NCI-H1417 (cell line): ENCODE measurements at regions not wholly inside any gene's neighbourhood (a gene's known extent, or its start where the extent isn't known, plus 50 kb on each side); places are given as distances from the start of the nearest gene placed in this dataset.

Experiments
- DNase-seq, 3 experiments: peaks; one replicate each; lab custom pipeline; 2025; lab: John Stamatoyannopoulos, UW

DNA sequence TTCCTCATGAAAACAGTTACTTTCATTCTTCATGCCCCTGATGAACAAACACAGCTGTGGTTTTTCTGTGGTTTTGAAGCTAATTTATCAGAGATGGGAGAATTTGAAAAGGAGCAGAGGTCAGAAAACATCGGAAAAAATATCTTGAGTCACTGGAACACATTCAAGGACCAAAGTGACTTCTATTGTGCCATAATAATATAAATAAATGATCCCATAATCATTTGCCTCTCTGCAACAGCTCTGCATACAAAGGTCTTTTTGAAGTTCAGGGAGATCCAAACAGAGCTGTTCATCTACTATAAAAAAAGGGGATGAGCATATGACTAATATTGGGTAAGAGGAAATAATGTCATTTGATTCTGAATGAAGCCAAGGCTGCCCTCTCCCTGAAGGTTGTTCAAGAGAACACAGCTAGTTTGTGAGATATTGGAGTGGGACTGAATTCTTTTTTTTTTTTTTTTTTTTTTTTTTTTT, 201.3 kb upstream of the GALNT5 start:
- DNase-seq = no peak

DNA sequence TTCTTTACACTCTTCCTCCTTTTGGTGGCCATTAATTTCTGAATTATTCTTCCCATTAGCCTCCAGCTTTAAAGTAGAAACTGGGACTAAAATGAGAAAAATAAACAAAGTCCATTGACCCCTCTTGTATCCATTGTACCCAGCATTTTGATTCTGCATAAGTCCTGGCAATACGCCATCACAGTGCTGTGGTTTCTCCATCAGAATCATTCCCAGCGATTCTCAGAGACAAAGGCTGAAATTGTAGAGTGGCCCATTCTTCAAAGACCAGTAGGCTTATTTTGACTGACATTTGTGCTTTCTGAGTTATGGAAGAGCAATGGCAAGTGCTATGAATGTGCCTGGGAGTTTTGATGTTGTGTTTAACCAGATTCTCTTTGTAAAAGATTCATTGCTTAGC, 199.3 kb upstream of the GALNT5 start:
- DNase-seq = no peak

DNA sequence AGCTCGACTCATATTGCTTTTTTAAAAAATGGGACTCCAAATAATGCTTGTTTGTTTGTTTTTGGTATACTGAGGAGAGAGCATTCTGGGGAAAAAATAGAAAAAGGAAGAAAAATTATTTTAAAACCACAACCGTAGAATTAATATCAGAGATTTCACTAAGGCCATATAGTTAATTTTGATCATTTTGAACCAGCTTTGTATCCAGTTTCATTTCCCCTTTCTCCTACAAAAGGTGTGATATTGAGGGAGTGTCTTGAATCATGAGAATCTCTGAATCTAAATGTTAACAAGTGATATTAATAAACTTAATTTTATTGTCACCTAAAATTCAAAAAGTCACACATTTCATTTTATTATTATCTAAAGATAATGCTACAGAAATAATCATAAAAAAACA, 198.5 kb upstream of the GALNT5 start:
- DNase-seq = no peak

DNA sequence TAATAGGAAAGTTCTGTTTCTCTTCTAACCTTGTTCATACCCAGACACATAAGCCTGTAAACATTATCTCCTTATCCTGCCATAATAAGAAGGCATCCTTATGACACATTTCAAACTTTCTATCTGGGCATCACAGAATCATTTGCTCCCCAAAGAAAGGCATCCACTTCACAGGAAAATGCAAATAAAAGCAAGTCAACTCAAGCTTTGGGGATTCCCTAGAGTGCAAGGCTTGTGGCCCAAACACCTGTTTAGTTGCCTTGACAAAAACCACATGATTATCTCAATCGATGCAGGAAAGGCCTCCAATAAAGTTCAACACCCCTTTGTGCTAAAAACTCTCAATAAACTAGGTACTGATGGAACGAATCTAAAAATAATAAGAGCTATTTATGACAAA, 195.7 kb upstream of the GALNT5 start:
- DNase-seq = no peak

DNA sequence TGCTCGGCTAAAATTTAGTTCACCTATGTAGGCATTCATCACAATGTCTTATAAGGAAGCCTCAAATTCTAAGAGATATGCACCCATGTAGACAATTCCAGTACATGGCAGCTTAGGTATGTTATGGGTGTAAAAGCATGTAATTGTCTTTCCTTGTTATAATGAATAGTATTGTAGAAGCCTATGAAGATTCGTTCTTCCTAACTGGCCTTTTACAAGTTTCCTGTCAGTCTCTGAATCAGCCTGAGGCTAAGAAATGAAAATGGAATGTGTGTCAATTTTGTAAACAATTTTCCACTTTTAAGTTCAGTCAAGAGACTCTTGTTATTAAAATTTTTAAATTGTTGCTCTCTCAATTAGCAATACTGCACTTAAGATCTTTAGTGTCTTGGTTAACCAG, 189.9 kb upstream of the GALNT5 start:
- no peak for DNase-seq

DNA sequence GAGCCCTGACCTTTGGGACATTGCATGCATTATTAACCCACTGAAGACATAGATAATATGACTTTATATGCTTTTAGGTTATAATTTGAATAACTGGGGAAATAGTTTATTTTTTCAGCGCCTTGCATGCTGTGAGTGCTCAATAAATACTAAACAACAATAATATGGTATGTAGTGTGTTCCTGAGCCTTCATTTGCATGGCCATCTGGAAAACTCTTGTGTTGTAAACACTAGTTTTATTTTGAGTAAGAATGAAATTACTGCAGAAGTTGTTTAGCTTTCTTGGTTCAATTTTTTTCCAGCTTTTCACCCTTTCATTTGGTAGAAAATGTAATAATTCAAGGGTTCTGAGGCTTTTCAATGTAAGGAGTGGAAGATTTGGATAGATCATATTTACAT, 189.3 kb upstream of the GALNT5 start:
- no peak for DNase-seq

DNA sequence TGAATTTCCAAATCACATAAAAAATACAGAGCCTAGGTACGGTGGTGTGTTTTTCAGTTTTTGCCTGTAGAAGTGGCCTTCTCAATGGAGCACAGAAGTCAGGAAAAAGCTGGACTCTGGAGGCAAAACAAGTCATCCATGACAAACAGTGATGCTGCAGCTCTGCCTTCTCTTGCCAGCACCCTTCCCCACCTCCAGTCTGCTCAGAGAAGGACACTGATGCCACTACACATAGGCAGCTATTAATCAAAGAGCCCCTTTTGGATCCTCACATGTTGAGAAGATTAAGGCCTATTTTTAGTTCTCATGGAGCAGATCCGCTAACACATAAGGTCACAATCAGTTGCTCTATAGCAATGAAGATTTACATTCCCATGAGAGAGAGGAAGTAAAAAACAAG, 181.6 kb upstream of the GALNT5 start:
- no peak for DNase-seq

DNA sequence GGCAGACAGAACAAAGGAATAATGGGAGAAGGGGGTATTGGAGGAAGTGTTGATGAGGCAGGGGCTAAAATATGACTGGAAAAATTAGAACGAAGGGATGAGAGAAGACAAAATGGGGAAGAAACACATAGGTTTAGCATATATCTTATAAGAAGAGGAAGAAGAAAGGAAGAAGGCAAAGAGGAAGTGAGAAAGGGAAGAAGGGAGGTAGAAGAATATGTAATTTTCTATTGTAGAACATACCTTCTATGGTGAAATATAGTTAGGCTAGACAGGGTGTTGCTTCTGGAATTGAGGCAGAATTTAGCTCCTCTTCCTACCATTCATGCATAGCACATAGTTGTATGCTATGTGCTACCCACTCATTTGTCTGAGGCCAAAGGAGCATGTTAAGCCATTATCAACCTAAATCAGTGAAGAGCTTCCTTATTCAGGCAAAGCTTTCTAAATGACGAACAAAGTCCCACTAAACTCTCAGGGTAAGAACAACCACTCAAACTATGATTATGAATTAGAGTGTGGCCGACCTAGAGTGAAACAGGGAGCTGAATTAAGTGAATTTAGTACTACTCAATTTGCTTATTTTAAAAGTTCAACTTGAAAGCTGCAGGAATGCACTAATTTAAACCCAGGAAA, 180.9 kb upstream of the GALNT5 start:
- no peak for DNase-seq

DNA sequence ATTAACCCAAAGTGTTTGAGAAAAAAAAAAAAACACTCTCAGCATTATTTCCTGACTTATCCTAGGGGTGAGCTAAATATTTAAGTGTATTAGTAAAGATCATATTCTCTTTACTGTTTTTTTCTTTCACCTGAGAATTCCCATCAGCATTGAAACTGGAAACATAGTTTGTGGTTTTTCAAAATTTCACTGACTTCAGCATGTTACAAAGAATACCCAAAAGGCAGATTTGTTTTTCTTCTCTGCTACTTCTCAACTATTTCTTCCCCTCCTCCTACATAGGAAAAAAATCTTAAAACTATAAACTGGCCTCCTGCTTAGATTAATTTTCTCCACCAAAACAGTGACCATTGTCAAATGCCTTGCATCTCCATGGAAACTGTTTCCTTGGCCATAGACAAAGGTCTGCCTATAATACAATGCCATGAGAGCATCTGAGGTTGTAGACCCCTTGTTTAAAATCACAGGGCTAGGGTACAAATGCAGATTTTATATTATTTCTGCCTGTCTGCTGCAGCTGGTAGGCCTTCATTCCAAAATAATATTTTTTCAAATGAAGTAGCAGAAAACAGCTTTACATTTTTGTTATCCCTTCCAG, 179.7 kb upstream of the GALNT5 start:
- DNase-seq = peak in 1 of 3 experiments; percentile 1

DNA sequence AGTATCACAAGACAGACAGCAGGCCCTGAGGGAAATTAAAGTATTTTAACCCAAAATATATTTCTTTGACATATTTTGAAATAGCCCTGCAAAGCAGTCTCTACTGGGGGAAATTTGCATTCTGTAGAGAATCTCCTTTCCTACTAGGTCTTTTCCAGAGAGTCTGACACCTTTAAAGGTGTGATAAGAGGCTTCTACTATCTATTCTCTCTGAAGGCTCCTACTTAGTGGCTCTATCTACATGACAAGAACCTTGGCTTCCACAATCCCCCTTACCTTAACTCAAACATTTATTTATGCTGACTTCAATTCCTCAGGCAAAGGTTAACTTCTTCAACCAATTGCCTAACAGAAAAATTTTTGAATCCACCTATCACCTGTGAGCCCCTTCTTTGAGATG, 174.6 kb upstream of the GALNT5 start:
- no peak for DNase-seq

DNA sequence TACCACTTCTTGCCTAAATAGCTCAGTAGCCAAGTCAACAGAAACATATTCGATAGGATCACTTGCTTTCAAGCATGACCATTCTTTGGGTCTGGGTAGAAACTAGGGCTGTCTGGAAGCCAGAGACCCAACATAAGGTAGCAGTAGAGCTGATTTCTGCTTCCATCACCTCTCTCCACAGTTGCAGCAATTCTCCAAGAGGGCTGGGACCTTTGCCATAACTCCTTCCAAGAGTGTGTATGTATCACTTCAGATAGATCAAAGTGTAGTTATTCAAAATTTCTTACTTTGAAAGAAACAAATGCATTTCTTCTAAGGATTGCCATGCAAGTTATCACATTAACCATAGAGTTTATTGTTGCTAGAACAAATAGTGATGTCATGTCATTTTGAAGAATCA, 172.0 kb upstream of the GALNT5 start:
- DNase-seq = no peak

DNA sequence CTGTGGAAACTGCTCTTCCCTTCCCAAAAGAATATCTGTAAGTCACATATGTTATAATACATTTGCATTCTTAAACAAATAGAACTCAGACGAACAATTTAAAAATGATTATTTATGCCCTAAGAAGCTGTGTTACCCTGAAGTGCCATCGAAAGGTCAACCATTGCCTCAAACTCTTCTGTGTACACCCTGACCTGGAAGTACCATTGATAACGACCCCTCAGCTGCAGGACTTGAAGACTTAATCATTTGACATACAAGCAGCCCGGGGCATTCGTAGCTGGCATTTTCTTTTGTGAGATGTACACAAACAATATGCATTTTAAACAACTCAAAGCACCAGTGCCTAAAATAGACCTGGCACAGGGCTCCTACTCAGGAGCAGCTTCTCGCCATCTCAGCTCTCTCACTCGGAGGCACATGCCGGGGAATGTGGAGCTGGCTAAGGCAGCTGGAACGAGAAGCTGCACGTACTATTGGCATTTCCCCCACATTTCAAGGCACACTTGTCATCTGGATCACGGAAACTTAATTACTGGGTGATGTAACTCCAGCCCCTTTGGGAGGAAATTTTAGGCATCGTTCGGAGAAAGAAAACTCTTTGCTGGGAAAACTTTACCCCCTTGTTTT, 170.0 kb upstream of the GALNT5 start:
- DNase-seq = no peak

DNA sequence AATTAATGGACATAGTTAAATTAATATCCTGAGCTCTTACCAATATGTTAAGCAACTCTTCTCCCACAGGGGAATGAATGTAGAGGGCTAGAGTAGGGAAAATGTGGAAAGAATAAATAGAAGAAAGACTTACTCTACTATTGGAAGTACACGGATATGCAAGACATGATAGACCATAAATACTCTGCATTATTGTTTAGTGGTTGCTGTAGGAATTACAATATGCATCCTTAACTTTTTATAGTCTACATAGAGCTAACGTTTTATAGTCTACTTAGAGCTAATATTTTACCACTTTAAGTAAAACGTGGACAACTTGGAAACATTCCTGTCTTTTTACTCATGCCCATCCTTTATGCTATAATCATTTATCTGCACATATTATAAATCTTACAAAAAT, 163.8 kb upstream of the GALNT5 start:
- DNase-seq = no peak

DNA sequence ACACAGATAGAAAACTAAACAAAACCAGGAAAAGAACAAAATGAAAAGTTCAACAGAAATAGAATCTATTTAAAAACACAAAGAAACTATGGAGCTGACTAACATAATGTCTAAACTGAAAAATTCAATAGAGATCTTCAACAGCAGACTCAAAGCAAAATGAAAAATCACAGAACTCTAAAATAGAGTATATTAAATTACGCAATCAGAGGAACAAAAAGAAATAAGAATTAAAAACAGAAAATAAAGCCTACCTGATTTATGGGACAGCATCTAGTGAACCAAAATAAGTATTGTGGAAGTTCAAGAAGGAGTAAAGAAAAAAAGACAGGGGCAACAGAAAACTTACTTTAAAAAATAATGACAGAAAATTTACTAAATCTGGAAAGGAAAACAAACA, 152.1 kb upstream of the GALNT5 start:
- DNase-seq = no peak

DNA sequence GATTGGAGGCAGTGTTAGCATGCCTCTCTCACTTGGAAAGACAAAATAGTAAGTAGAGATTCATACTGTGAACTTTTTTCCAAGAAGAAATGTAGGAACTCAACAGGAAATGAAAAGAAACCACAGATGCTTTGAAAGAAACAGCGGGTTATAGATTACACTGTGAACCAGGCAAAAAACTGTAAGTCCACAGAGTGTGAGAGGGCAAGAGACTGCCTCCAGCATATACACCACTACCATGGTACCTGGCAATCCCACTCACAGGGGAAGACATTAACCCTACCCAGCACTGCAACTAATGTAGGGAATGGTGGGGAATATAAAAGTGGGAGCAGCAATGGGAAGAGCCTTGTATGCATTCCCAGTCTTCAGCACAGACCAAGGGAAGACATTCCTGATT, 150.6 kb upstream of the GALNT5 start:
- DNase-seq = no peak

DNA sequence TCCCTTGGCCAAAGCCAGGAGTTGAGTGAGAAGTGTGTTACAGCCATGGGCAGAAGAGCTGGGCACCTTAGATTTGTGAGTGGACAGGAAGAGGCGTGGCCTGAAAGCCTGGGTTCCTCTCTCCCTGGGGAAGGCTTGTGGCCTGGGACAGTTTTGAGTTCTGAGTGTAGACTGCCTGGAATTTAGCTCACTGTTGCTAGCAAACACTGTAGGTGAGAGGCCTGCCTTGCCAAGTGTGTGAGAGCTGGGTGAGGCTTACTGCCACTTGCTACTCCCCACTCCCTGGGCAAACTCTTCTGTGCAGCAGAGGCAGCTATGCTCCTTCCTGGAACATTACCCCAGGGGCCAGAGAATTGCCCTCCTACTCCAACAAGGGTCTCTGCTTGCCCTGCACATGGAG, 150.0 kb upstream of the GALNT5 start:
- no peak for DNase-seq

DNA sequence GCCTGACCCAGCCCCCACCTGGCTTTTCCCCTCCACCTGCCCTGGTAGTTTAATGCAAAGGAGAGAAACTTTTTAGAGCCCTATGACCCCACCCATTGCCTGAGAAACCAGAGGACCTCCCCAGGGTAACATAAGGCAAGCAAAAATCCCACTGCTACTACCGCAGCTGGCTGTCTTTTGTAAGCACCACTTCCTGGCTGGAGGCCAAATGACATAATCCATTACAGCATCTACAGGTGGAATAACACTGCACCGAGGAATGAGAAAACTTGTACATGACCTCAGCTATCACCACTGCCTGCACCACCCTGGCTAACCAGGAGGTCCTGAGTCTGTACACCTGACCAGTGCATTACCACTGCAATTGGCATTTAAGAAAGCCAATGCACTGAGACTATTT, 149.6 kb upstream of the GALNT5 start:
- DNase-seq = peak; percentile 1 to 58 (median 39)

DNA sequence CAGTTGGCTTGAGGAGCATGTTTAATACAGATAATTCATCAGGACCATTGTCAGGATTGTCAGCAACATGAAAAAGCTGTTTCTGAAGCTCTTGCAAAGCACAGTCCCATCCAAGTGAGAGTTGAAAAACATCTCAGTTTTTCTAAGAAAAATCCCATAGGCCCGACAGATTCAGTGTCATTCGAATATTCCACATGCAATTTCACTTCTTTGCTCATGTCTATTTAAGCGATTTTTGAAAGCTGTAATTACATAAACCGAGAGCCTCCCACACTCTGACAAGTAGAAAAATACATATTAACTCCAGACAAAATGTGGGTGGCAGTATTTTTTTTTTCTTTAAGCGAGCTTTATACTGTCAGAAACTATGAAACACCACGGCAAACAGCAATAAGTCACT, 134.7 kb upstream of the GALNT5 start:
- DNase-seq = no peak

DNA sequence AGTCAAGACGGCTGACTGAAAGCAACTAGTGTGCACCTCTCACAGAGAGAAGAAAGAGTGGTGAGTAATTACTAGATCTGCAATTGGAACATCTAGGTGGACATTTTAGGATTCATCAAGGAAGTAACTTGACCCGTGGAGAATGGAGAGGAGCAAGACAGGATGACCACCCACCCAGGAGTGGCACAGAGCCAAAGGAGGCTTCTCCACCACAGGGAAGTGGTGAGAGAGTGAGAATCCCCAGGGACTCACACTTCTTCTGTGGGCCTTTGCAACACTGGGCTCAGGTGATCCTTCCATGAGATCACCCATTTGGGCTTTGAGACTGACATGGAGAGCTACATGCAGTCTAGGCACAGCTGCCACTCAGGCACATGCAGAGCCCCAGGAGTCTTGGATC, 132.8 kb upstream of the GALNT5 start:
- DNase-seq = no peak

DNA sequence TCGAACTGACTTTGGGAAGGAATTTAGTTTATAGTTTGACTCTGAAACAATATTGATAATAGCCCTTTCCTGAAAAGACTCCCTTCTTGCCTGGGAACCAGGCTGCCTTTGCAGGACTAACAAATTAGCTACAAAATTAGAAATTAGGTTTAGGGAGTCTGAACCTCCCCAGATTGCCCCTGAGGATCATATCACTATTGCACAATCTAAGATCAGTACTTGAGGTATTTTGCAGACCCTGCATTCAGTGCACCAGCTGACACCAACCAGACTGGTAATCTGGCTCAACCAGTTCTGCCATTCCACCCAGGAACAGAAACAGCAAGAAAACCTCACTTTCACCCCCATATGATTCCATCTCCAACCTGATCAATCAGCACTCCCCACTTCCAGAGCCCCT, 131.8 kb upstream of the GALNT5 start:
- DNase-seq = no peak

DNA sequence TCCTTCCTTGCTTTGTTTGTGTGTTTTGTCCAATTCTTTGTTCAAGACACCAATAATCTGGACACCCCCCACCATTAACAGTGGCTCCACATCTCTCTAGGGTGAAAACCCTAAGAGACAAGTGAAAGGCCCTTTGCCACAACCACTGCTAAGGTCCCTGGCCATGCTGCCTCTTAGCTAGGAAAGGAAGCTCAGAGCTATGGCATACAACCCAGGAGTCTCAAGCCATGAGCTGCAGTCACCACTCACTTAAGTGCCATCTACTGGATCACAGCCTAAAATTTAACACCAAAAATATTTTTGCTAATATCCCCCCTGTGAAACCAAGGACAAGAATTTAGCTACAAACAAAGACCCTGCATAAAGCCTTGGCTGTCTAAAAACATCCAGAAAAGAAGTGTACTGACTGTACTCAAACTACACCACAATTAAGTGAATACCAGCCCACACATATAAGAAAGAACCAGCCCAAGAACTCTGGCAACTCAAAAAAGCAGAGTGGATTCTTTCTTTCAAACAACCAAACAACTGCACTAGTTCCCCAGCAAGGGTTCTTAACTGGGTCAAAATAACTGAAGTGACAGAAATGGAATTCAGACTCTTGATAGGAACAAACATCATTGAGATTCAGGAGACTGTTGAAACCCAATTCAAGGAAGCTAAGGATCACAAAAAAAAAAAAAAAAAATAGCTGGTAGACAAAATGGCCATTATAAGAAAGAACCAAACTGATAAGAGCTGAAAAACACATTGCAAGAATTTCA, 130.1 kb upstream of the GALNT5 start:
- no peak for DNase-seq

DNA sequence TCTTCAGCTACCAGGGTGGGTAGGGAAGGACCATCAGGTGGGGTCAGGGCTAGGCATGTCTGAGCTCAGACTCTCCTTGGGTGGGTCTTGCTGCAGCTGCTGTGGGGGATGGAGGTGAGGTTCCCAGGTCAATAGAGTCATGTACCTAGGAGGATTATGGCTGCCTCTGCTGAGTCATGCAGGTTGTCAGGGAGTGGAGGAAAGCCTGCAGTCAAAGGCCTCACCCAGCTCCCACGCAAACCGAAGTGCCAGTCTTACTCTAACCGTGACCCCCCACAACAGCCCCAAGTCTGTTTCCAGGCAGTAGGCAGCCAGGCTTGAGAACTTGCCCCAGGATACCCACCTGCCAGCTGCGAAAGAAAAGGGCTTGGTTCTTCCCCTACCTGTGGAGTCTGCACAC, 113.6 kb upstream of the GALNT5 start:
- DNase-seq = no peak

DNA sequence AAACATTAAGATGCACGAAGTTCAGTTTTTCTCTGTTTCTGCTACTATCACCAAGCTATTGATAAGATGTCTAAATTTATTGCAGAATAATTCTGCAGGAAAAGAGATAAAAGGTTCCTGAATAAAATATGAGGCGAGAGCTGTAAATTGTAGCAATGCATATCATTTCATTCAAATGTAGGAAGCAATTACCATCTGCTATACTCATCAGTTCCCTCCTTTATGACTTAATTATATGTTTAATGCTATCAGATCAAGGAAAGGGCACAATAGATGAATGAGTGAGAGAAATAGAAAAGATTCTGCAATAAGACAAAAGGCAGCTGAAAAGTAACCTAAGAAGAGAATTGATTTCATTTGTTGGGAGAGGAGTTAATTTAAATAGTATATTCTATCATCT, 108.2 kb upstream of the GALNT5 start:
- DNase-seq = peak in 1 of 3 experiments; percentile 0
